RCC 7860 (cell line): ENCODE measurements at regions not wholly inside any gene's neighbourhood (a gene's known extent, or its start where the extent isn't known, plus 50 kb on each side); places are given as distances from the start of the nearest gene placed in this dataset.
A peak's percentile ranks its signal among the peaks of the same experiment; 100 is the strongest.
"Not testable (repeated sequence)": the region's sequence is repeated elsewhere in the genome, so short reads cannot be mapped to it uniquely, and the experiment has no call there.

ENCODE experiments used
- DNase-seq: peaks from one replicate; pipeline ENCODE4 v3.0.0-alpha.2; 2015; ENCODE audit warnings: low spot score
- FAIRE-seq: peaks from 2 replicates; lab custom pipeline; 2012; peaks lifted over from hg19 to GRCh38; lab: Jason Lieb, UNC

GRCh38 chr4:186954509-186954908, 230.9 kb upstream of the FAT1 start:
- no peak for FAIRE-seq
- no peak for DNase-seq

DNA sequence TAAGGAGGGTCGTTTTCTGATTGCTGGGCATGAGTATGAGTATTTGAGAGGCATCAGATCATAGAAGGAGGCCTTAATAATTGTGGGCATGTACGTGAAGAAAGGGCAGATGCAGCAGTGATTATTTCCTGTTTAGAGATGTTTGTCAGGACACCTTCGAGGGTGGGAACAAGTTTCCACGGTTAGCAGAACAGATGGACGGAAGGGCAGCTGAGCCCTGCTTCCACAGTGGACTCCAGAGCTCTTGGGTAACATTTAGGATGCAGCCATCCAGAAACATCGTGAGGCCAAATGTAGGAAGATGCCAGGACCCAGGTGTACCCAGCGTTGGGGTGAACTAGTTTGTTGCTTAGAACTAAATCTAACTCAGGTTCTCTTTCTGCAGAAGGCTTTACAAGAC, 231.3 kb upstream of the FAT1 start:
- DNase-seq, result no peak
- no peak for FAIRE-seq

DNA sequence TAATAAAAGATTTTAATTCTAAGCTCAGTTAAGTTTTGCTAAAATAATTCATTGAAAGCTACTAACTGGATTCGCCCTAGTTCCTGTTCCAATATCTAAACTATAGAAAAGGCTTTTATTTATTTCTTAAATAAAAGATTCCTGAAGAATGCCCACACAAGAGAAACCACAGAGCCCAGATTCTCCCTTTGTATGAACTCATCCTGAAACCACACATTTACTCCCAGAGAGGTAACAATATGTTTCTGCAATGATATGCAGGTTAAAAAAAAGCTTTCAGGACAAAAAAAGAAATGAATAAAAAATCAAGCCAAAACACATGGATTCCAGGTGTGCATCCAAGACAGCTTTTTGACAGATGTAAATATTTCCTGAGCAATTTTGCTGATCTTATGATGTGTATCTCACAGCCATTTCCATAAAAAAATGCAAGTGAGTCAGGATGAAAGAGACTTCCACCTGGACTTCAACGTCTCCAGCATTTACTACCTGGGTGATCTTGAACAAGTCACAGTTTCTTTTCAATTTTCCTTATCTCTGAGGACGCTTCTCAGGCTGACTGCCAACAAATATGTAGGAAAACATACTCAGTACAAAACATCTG, 234.4 kb upstream of the FAT1 start:
- DNase-seq, result peak; percentile 33
- peak; percentile 81 for FAIRE-seq

DNA sequence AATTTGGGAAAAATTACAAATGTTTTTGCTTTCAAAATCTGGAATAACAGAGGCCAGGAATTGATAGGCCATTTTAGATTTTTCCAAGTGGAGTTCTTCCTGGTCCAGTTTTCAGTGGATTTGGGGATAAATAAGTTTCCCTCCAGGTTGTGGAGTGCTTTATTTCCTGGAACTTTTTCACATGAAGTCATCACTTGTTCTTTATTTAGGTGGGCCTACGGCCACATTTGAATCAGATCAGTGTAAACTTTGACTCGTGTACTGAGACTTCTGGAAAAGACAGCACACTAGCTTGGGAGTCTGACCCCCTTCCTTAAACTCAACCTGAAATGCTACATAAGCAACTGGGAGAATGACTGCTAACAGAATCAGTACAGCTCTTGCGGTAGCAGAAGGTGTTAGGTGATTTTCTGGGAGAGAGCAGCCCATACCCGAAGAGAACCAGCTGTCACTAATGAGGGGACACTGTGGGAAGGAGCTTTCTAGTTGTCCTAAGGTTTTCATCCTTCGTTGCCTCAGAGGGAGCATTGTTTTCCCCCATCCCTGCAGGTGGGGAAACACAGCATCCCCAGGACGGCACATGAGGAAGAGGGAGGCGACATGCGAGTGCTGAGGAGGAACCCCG, 235.2 kb upstream of the FAT1 start:
- DNase-seq (no peak), FAIRE-seq (no peak)

- FAIRE-seq, result no peak
- no peak for DNase-seq
These were observed 256.5 kb upstream of the FAT1 start for GRCh38 chr4:186979961-186980745.

DNA sequence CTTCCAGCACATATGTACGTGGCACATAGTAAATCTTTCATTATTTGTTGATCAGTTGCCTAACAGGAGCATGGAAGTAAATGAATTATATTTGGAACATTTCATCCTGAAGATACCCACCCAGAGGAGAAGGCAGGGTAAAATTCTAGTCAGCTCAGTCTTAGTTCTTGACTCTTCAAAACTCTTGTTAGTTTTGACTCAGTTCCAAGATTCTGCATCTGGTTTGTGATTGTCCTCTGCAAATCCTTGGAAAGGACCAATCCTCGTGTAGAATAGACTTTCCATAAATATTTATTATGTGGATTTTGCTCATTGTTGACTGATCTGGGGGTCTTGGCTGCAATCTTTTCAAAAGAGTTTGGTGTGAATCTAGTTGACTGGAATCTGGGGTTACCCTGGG, 257.5 kb upstream of the FAT1 start:
- FAIRE-seq, result no peak
- DNase-seq, result no peak

DNA sequence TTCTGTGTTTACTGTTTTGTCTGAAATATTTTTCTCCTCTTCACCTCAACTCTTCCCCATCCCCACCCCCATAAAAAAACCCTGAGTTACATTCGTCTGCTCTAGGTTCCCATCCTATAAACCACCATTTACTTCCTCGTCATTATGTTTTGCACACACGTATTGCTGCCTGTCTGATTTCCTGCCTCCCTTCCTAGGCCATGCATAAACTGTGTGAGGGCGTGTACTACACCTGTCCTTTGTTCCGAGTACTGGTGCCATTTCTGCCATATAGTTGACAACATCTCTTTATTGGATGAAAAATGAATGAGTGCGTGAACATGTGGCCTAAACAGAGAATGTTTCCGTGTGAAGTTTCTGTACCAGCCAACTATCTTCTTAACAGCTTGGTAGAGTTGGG, 258.5 kb upstream of the FAT1 start:
- DNase-seq (no peak), FAIRE-seq (no peak)

DNA sequence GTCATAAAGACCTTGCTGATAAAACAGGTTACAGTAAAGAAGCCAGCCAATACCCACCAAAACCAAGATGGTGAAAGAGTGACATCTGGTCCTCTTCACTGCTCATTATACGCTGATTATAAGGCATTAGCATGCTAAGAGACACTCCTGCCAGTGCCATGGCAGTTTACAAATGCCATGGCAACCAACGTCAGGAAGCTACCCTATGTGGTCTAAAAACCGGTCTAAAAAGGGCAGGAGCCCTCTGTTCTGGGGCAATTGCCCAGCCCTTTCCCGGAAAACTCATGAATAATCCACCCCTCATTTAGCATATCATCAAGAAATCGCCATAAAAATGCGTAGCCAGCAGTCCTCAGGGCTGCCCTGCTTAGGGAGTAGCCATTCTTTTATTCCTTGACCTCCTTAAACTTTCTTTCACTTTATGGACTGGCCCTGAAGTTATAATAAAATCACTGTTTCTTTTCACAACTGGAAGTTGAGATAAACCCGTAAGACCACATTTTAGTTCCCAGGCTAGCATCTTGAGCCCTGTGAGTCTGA, 260.5 kb upstream of the FAT1 start:
- FAIRE-seq, result no peak
- no peak for DNase-seq

DNA sequence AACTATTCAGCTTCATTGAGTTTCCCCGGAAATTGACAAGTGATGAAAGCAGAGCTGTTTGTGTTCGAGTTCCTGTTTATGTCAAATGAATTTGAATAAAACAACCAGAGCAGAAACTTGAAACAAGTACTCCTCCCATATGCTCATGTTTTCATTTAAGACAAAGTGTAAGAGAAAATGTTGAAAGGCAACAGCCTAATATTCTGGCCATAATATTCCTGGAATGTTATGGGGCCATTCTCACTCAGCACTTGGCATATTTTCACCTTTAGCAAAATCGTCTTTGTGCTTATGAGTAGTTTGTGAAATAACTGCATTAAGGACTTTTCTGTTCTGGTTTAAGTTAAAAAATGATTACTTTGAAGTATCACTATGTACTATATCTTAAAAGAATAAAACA, 276.0 kb upstream of the FAT1 start:
- no peak for FAIRE-seq
- no peak for DNase-seq

DNA sequence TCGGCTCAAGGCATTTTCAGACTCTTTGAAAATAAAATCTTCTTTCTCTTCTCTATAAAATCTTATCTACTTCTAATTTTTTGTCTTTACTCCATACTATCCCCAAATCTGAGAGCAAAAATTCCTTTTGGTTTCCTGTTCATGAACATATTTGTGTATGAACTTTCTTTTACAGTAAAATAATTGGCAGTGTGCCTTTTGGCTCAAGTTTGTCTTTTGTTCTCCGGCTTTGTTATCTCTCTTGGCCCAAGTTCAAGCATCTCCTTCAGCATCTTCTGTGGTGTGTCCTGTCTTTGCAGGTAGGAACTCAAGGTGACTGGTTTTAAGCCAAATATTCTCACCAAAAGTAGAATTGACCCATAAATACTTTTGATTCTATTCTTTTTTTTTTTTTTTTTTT, 276.6 kb upstream of the FAT1 start:
- DNase-seq, result no peak
- no peak for FAIRE-seq

DNA sequence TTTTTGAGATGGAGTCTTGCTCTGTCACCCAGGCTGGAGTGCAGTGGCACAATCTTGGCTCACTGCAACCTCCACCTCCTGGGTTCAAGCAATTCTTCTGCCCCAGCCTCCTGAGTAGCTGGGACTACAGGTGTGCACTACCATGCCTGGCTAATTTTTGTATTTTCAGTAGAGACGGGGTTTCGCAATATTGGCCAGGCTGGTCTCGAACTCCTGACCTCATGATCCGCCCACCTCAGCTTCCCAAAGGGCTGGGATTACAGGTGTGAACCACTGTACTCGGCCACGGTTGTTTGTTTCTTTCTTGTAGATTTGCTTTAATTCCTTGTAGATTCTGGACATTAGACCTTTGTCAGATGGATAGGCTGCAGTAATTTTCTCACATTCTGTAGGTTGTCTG, 278.5 kb upstream of the FAT1 start:
- DNase-seq, FAIRE-seq: not testable (repeated sequence)

DNA sequence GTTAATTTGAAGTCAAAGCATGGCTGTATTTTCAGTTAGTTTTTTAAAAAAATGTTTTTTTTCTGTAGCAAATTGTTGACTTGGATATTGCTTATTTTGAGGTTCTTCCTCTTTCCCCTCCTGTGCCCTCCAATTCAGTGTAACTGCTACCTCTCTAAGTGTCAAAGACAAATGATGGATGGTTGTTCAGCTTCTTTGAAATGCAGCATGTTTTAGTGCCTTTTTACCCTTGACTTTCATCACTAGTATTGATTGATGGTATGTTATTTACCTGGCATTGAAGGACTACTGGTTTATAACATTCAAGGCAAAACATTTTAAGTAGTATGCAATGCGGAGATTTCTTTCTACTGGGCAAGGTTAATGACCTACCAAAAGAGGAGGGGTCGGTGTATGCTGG, 281.0 kb upstream of the FAT1 start:
- DNase-seq (no peak), FAIRE-seq (no peak)

GRCh38 chr4:187006189-187006618, 282.5 kb upstream of the FAT1 start:
- DNase-seq, result no peak

GRCh38 chr4:187010052-187010451, 286.4 kb upstream of the FAT1 start:
- no peak for FAIRE-seq
- DNase-seq, result no peak

More at GRCh38 chr4:187006189-187006618, 282.5 kb upstream of the FAT1 start:
- FAIRE-seq, result no peak

DNA sequence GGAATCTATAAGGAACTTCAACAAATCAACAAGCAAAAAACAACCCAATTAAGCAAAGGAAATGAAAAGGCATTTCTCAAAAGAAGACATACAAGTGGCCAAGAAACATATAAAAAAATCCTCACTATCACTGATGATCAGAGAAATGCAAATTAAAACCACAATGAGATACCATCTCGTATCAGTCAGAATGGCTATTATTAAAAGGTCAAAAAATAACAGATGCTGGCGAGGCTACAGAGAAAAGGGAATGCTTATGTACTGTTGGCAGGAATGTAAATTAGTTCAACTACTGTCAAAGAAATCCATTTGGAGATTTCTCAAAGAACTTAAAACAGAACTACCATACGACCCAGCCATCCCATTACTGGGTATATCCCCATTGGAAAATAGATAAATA, 292.4 kb upstream of the FAT1 start:
- no peak for DNase-seq
- FAIRE-seq, result no peak

DNA sequence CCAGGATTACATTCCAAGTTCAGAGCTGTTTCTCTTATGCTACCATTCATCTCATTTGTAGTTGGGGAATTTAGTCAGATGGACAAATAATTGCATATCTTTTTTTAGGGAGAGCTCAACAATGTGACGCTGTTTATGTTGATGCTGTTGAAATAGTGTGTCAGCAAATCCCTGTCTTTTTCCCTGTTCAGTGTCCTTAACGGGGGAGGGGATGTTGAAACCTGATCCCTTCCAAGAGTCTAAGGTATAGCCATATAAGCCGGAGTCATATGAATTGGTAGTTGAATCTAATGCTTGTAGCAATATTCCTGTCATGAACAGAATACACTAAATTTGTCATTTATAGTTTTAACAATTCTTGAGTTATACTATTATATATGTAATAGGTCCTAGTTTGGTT, 293.5 kb upstream of the FAT1 start:
- no peak for FAIRE-seq
- DNase-seq, result no peak

- no peak for DNase-seq
These were observed 296.2 kb upstream of the FAT1 start for GRCh38 chr4:187019896-187020295.

GRCh38 chr4:187020676-187021075, 297.0 kb upstream of the FAT1 start:
- FAIRE-seq (no peak), DNase-seq (no peak)

More at GRCh38 chr4:187019896-187020295, 296.2 kb upstream of the FAT1 start:
- no peak for FAIRE-seq

DNA sequence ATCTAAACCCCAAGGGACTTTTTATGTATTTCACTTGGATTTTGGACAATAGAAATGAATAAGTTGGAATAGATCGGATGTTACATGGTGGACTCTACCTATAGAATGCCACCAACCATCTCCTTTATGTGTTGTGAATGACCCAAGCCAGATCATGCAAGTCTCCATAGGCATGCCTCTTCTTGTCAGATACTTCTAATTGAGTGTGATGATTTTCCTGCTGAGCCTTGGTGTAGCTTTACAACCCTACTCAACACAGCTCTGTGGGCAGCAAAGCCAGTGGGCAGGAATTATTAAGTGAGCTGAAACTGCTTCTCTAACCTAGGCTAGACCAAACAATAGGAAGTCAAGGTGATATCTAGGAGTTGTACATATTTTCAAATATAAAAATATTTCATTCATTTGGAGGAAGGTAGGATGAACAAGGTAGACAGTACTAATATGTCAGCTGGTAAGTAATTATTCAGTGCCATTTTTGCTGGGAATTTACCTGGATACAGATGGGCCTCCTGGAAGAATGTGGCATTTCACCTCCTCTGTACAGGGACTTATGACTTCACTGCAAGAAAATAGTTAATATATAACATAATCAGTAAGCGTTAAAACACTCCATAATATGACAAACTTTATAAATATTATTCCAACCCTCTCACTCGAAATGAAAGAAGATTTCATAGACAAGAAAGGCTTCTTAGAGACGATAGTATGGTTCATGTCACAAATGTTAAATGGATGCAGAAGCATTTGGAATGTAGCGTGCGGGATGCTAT, 298.0 kb upstream of the FAT1 start:
- FAIRE-seq, result no peak
- DNase-seq, result no peak

DNA sequence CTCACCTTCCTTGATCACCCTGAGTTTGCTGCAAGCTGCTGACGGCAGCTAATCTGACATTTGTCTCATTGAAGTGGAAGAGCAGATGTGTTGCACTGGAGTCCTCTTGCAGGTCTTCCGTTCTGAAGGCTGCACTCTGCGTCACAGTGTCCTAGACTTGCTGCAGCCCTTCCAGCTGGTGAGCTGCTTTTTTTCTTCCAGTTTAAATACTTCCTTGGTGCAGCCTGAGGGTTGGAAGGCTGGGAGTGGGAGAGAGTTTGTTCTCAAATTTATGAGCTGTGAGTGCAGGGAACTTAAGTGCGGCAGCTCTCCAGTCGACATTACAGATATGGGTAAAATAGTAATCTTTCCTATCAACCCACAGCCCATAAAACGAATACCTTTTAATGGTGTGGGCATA, 303.6 kb upstream of the FAT1 start:
- DNase-seq, result no peak
- FAIRE-seq, result no peak

DNA sequence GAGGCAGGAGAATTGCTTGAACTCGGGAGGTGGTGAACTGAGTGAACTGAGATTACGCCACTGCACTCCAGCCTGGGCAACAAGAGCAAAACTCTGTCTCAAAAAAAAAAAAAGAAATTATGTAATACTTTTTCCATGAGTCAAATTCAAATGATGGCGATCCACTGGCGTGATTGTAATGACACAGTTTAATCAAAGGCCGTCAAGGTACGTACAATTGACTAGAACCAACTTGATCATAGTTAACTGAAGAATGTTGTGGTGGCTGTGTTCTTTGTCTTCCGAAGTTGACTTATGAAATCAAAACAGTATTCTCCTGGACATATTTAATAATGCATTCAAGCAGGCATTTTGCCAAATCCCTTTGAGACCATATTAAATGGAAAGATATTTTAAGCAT, 318.6 kb upstream of the FAT1 start:
- DNase-seq (no peak), FAIRE-seq (no peak)
